Prostate gland (tissue), 2 donors: ENCODE measurements at regions not wholly inside any gene's neighbourhood (a gene's known extent, or its start where the extent isn't known, plus 50 kb on each side); places are given as distances from the start of the nearest gene placed in this dataset.

ENCODE experiments used
- CTCF ChIP-seq, 4 experiments: fragments of 200-600 bp in 2 of 4; fragments of 450-650 bp in 2 of 4; sonication (generic) in 2 of 4; IDR thresholded peaks; 1 replicate in 3 of 4; 2 replicates in 1 of 4; pipeline ENCODE4 v1.5.1; 2016 to 2019; ENCODE audit warnings: antibody characterized with exemption in 4 of 4, mild to moderate bottlenecking in 2 of 4, moderate library complexity in 2 of 4
- POLR2A ChIP-seq: fragments of 450-650 bp; IDR thresholded peaks from one replicate; pipeline ENCODE4 v1.6.1; 2016; ENCODE audit warnings: antibody characterized with exemption, mild to moderate bottlenecking
- POLR2AphosphoS5 ChIP-seq: sonication (generic); formaldehyde crosslinking; IDR thresholded peaks from one replicate; pipeline ENCODE4 v1.6.1; 2017; ENCODE audit warnings: antibody characterized with exemption

GRCh38 chr1:87933171-87933570 lies 604.5 kb downstream of the LMO4 start:
- TF ChIP-seq CTCF (IDR thresholded peaks at IDR 0.05) = no peak
- TF ChIP-seq POLR2AphosphoS5 = no peak
- TF ChIP-seq POLR2A = no peak
